BLaER1 (cell line): ENCODE measurements at regions not wholly inside any gene's neighbourhood (a gene's known extent, or its start where the extent isn't known, plus 50 kb on each side); places are given as distances from the start of the nearest gene placed in this dataset.
A peak's percentile ranks its signal among the peaks of the same experiment; 100 is the strongest.

ENCODE experiments used
- H3K27ac ChIP-seq: shearing (Covaris generic); formaldehyde crosslinking; 2 replicates; pipeline ENCODE4 v1.8.1; 2022
- H3K27me3 ChIP-seq: shearing (Covaris generic); formaldehyde crosslinking; 2 replicates; pipeline ENCODE4 v1.8.1; 2022
- H3K36me3 ChIP-seq: shearing (Covaris generic); formaldehyde crosslinking; 2 replicates; pipeline ENCODE4 v1.8.1; 2022
- H3K4me1 ChIP-seq: shearing (Covaris generic); formaldehyde crosslinking; 2 replicates; pipeline ENCODE4 v1.8.1; 2022
- H3K4me2 ChIP-seq: shearing (Covaris generic); formaldehyde crosslinking; 2 replicates; pipeline ENCODE4 v1.8.1; 2022
- H3K4me3 ChIP-seq: shearing (Covaris generic); formaldehyde crosslinking; 2 replicates; pipeline ENCODE4 v1.8.1; 2022
- H3K9ac ChIP-seq: shearing (Covaris generic); formaldehyde crosslinking; 2 replicates; pipeline ENCODE4 v1.8.1; 2022
- H3K9me3 ChIP-seq: shearing (Covaris generic); formaldehyde crosslinking; 2 replicates; pipeline ENCODE4 v1.8.1; 2022
- H4K20me1 ChIP-seq: shearing (Covaris generic); formaldehyde crosslinking; 2 replicates; pipeline ENCODE4 v1.8.1; 2022
- Cebpa-rat ChIP-seq: shearing (Covaris generic); IDR thresholded peaks from 2 replicates; pipeline ENCODE4 v1.8.1; 2022

DNA sequence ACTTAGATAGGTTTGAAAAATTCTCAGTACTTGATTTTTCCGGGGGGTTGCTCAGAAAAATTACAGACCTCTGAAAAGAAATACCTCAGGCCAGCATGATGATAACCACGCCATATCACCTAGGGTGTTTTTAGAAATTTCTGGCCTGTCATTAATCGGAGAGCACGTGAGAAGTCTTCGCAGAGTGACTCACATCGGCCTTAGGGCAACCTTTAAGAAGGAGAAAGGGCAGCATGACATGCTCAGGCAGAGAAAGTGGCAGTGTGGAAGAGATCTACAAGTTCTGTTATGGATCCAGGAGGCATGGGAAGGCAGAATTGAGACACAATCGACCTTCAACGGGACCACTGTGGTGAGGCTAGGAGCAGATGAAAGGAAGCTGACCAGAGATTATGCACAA, 506.3 kb downstream of the LMO4 start:
- H3K4me2 ChIP-seq: no peak overlapping the region
- H3K4me3 ChIP-seq: no peak overlapping the region
- no peaks in the 10 kb centered on the region for H3K27me3 ChIP-seq
- H3K9me3 ChIP-seq: no peaks in the 10 kb centered on the region
- no peak for TF ChIP-seq Cebpa-rat
- H3K36me3 ChIP-seq: no peaks in the 10 kb centered on the region
- no peak overlapping the region for H3K9ac ChIP-seq
- H3K27ac ChIP-seq: no peak overlapping the region
- no peaks in the 10 kb centered on the region for H3K4me1 ChIP-seq
- no peaks in the 10 kb centered on the region for H4K20me1 ChIP-seq

DNA sequence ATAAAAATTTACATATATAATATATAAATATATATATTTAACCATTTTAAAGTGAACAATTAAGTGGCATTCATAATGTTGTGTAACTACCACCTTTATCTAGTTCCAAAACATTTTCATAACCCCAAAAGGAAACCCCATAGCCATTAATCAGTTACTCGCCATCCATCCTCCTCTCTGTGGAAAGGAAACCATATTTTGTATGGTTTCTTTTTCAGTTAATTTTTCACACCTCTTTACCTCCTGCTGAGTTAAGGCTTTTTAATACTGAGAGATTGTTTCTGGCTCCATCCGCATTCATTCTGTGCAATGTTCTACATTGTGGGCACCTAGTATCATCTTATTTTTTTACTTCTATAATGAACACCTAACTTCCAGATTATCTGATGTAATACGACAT, 512.1 kb downstream of the LMO4 start:
- Histone ChIP-seq H3K9ac (no peak overlapping the region), H3K4me1 (no peaks in the 10 kb centered on the region), H3K4me2 (no peak overlapping the region)

GRCh38 chr1:87841332-87841731, 512.7 kb downstream of the LMO4 start:
- H3K4me1 ChIP-seq: no peaks in the 10 kb centered on the region
- H3K27ac ChIP-seq: no peak overlapping the region
- H3K9me3 ChIP-seq: no peaks in the 10 kb centered on the region
- no peaks in the 10 kb centered on the region for H3K36me3 ChIP-seq
- no peaks in the 10 kb centered on the region for H3K27me3 ChIP-seq
- H3K9ac ChIP-seq: no peak overlapping the region
- no peaks in the 10 kb centered on the region for H4K20me1 ChIP-seq
- H3K4me2 ChIP-seq: no peak overlapping the region
- no peak overlapping the region for H3K4me3 ChIP-seq
- no peak for TF ChIP-seq Cebpa-rat

More for the DNA sequence above, 512.1 kb downstream of the LMO4 start:
- Histone ChIP-seq H3K27me3 (no peaks in the 10 kb centered on the region), H3K4me3 (no peak overlapping the region), H3K36me3 (no peaks in the 10 kb centered on the region), H3K9me3 (no peaks in the 10 kb centered on the region), H4K20me1 (no peaks in the 10 kb centered on the region), H3K27ac (no peak overlapping the region)
- TF ChIP-seq Cebpa-rat: no peak

DNA sequence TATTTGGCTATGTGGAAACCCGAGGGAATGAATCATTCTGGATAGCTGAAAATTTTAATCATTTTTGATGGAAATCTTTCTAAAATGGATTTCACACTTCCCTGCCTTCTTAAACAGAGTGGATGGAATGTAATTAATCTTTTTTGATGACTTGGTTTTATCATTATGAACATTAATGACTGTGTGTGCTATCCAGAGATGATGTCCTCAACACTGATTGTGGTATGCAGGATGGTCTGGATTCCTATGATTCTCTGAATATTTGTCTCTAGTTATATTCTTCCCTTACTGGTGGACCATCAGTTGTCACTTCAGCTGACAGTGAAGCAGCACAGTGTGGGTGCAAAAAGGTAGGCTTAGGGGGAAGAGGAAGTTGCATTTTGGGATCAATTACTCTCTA, 513.5 kb downstream of the LMO4 start:
- Histone ChIP-seq H3K9ac (no peak overlapping the region), H3K4me1 (no peaks in the 10 kb centered on the region), H3K27me3 (no peaks in the 10 kb centered on the region), H3K36me3 (no peaks in the 10 kb centered on the region), H3K27ac (no peak overlapping the region), H3K9me3 (no peaks in the 10 kb centered on the region), H4K20me1 (no peaks in the 10 kb centered on the region), H3K4me3 (no peak overlapping the region), H3K4me2 (no peak overlapping the region)
- no peak for TF ChIP-seq Cebpa-rat

GRCh38 chr1:87844251-87844650, 515.6 kb downstream of the LMO4 start:
- H3K36me3 ChIP-seq: no peaks in the 10 kb centered on the region
- H3K4me3 ChIP-seq: no peak overlapping the region
- H3K27me3 ChIP-seq: no peaks in the 10 kb centered on the region
- H3K9ac ChIP-seq: no peak overlapping the region
- no peak overlapping the region for H3K4me2 ChIP-seq
- H3K27ac ChIP-seq: no peak overlapping the region
- TF ChIP-seq Cebpa-rat: no peak
- no peaks in the 10 kb centered on the region for H4K20me1 ChIP-seq
- no peaks in the 10 kb centered on the region for H3K4me1 ChIP-seq
- H3K9me3 ChIP-seq: no peaks in the 10 kb centered on the region

DNA sequence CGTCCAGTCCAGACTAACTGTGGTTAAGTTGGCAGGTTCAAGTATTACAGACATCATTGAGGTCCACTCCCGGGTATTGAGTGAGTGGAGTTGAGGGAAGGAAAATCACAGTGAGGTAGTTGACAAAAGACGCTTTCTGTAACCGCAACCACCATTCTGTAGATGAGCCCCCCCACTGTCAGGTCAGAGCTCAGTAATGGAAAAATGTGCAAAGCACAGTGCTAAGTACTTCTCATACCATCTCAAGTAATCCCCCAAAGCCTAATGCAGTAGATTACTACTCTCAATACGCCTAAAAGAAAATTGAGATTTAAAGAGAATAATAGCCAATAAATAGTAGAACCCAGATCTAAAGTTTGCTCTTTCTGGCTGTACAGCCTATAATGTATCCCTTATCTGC, 522.8 kb downstream of the LMO4 start:
- no peaks in the 10 kb centered on the region for H3K36me3 ChIP-seq
- no peak overlapping the region for H3K4me2 ChIP-seq
- H3K9ac ChIP-seq: no peak overlapping the region
- TF ChIP-seq Cebpa-rat: no peak
- H4K20me1 ChIP-seq: no peaks in the 10 kb centered on the region
- H3K4me3 ChIP-seq: no peak overlapping the region
- no peaks in the 10 kb centered on the region for H3K27me3 ChIP-seq
- H3K4me1 ChIP-seq: no peaks in the 10 kb centered on the region
- H3K9me3 ChIP-seq: no peaks in the 10 kb centered on the region
- no peak overlapping the region for H3K27ac ChIP-seq

DNA sequence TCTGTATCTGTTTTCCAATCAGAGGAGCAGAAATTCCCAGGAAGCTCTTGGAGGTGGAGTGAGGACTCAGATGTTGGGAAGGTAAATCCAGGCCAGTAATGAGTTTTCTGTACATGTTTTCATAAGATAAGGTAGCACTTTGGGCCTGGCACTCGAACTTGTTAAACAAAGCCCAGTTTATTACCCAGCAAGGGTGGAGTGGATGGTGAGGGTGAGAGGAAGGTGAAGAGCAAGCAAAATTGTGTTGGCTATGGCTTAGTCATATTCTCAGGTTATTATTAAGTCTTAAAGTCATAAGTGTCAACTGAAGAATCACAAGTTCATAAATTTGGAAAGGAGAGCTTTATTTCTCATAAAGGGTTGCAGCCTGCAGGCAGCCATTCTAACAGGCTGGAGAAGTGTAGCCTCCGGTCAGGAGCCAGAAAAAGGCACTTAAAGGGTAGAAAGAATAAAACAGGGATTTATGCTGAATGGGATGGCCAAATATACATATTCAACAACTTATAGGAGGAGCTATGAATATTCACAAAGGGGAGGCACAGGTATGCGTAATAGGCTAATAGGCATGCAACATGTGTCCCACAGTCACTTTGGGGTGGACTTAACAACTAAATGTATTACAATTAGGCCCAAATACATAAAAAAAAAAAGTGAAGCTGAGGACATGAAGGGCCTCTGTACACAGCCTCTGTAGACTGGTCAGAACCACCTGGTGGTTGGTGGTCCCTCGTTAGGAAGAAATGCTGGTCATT, 523.9 kb downstream of the LMO4 start:
- no peak for TF ChIP-seq Cebpa-rat
- H3K27ac ChIP-seq: no peak overlapping the region
- no peaks in the 10 kb centered on the region for H3K36me3 ChIP-seq

GRCh38 chr1:87853576-87854351, 525.1 kb downstream of the LMO4 start:
- no peak overlapping the region for H3K9ac ChIP-seq
- no peak overlapping the region for H3K27ac ChIP-seq
- no peak overlapping the region for H3K4me2 ChIP-seq
- no peaks in the 10 kb centered on the region for H3K4me1 ChIP-seq
- H3K9me3 ChIP-seq: no peaks in the 10 kb centered on the region
- no peaks in the 10 kb centered on the region for H4K20me1 ChIP-seq
- no peaks in the 10 kb centered on the region for H3K36me3 ChIP-seq
- no peak overlapping the region for H3K4me3 ChIP-seq
- no peak for TF ChIP-seq Cebpa-rat
- H3K27me3 ChIP-seq: no peaks in the 10 kb centered on the region

More for the DNA sequence above, 523.9 kb downstream of the LMO4 start:
- H3K4me1 ChIP-seq: no peaks in the 10 kb centered on the region
- no peaks in the 10 kb centered on the region for H3K9me3 ChIP-seq
- no peaks in the 10 kb centered on the region for H4K20me1 ChIP-seq
- H3K4me2 ChIP-seq: no peak overlapping the region
- H3K27me3 ChIP-seq: no peaks in the 10 kb centered on the region
- H3K9ac ChIP-seq: no peak overlapping the region
- H3K4me3 ChIP-seq: no peak overlapping the region

DNA sequence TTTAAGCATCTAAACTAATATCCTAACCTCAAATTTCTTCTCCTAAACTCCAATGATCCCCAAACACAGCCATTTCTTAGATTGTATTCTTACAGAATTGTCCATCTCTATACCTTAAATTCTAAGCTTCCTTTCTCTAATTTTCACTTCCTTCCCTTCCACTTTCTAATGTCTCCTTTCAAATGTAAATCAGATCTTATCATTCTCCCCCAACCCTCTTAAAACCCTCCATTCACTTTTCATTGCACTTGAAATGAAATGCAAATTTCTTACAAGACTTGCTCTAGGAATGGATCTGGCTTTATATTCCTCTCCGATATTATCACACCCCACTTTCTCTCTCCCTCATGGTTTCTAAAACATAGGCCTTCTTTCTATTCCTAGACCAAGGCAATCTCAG, 534.6 kb downstream of the LMO4 start:
- TF ChIP-seq Cebpa-rat: no peak
- Histone ChIP-seq H3K36me3 (no peaks in the 10 kb centered on the region), H3K4me2 (no peak overlapping the region), H3K4me1 (peaks cover 11% of the 10 kb centered on the region; the same call in 1 of the 2 replicates), H3K9me3 (peaks cover 6% of the 10 kb centered on the region), H4K20me1 (no peaks in the 10 kb centered on the region), H3K27ac (no peak overlapping the region), H3K9ac (no peak overlapping the region), H3K4me3 (no peak overlapping the region), H3K27me3 (no peaks in the 10 kb centered on the region)

DNA sequence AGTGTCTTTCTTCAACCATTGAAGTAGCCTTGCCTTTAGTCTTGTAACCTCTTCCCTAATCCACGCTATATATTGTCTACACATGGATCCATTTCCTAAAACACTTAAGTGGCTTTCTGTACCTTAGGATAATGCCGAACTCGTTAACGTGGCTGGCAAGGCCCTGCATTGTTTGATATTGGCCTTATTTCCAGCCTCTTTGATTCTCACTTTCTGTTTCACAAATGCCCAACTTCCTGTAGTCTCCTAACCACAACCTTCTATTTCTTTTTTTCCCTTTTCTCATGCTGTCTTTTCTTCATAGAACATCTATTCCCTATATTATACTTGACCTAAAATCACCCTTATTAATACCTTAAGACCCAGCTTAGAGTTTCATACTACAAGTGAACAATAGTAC, 536.0 kb downstream of the LMO4 start:
- TF ChIP-seq Cebpa-rat: no peak
- no peaks in the 10 kb centered on the region for H3K36me3 ChIP-seq
- H3K27ac ChIP-seq: peak overlapping the region; percentile 2; the same call in 1 of the 2 replicates
- H3K4me2 ChIP-seq: peak overlapping the region; percentile 48
- H3K4me3 ChIP-seq: no peak overlapping the region
- peaks cover 11% of the 10 kb centered on the region; the same call in 1 of the 2 replicates for H3K4me1 ChIP-seq
- H3K9me3 ChIP-seq: peaks cover 6% of the 10 kb centered on the region
- no peaks in the 10 kb centered on the region for H4K20me1 ChIP-seq
- no peak overlapping the region for H3K9ac ChIP-seq
- no peaks in the 10 kb centered on the region for H3K27me3 ChIP-seq
